CD4-positive, alpha-beta T cell treated with Interleukin-17A for 1 hour (primary cell): ENCODE measurements at regions not wholly inside any gene's neighbourhood (a gene's known extent, or its start where the extent isn't known, plus 50 kb on each side); places are given as distances from the start of the nearest gene placed in this dataset.

Source experiments
- DNase-seq: peaks from one replicate; pipeline ENCODE4 v3.0.0-alpha.2; 2020

GRCh38 chr5:126368239-126368812 is 54.9 kb upstream of the GRAMD2B start:
- no peak for DNase-seq

GRCh38 chr5:126369083-126369482 is 54.1 kb upstream of the GRAMD2B start:
- DNase-seq = no peak

- DNase-seq = no peak
Measured at GRCh38 chr5:126369995-126370731, 53.0 kb upstream of the GRAMD2B start.

- DNase-seq = no peak
Measured at GRCh38 chr5:126370796-126371718, 52.2 kb upstream of the GRAMD2B start.

DNA sequence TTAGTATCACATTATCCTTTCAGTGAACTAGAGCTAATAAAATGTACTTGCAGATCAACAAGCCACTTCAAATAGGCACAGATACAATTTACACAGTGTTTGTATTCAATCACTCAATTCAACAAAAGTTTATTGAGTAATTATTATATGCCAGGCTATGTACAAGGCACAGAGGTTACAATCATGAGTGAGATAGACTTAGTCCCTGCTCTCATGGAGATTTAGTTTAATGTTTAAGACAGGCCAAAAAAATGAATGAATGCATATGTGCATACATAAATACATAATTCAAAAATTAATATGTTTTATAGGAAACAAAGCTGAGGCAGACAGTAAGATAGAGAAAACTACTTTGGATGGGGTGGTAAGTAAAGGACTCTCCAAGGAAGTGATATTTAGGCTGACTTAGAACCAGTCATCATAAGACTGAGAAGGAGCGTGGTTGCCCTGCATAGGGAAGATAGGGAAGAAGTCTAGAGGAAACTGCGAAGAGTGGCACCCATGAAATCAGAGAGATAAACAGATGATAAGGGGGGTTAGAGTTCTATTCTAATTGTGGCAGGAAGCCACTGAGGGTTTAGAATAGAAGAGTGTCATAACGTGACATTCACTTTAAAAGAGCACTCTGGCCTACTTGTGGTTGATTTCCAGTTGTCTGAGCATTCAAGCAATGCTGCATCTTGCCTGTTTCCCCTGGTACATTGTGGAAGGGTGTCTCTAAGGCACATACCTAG is 49.7 kb upstream of the GRAMD2B start:
- peak; percentile 59 for DNase-seq
